ENCODE measurements at regions not wholly inside any gene's neighbourhood (a gene's known extent, or its start where the extent isn't known, plus 50 kb on each side); places are given as distances from the start of the nearest gene placed in this dataset.

GRCh38 chr3:177837951-177838655, 640.8 kb upstream of the TBL1XR1 start:
- TF ChIP-seq EZH2 (IDR thresholded peaks at IDR 0.05) (no peak), POLR2AphosphoS5 (IDR thresholded peaks at IDR 0.05; ENCODE audit: borderline replicate concordance, low read depth, low read length) (no peak)

Measured in SK-N-MC (cell line).